ENCODE measurements at regions not wholly inside any gene's neighbourhood (a gene's known extent, or its start where the extent isn't known, plus 50 kb on each side); places are given as distances from the start of the nearest gene placed in this dataset.

DNA sequence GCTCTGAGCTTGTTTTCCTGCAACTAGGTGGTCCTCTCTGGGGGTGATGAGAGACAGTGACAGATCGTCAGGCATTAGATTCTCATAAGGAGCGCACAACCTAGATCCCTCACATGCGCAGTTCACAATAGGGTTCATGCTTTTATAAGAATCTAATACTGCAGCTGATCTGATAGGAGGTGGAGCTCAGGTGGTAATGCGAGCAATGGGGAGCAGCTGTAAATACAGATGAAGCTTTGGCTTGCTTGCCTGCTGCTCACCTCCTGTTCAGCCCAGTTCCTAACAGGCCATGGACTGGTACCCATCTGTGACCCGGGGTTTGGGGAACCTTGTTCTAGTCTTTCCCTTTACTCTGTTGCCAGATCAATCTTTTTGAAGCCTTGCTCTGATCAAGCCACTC, 89.5 kb upstream of the POU5F2 start:
- Histone ChIP-seq H3K4me1 (peaks cover 14% of the 10 kb centered on the region), H3K27ac (0 out of 6 replicates have a peak overlapping the region, but pooled peaks of 1 of the 2 experiments have one; percentile 18), H3K4me2 (peak overlapping the region; percentile 52; the same call in 1 of the 3 replicates), H3K4me3 (no peak overlapping the region), H3K9me3 (no peaks in the 10 kb centered on the region)
- TF ChIP-seq, protein P1, sequence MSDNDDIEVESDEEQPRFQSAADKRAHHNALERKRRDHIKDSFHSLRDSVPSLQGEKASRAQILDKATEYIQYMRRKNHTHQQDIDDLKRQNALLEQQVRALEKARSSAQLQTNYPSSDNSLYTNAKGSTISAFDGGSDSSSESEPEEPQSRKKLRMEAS (IDR thresholded peaks at IDR 0.05): no peak
- TF ChIP-seq GATA3 (IDR thresholded peaks at IDR 0.05; ENCODE audit: borderline replicate concordance): no peak
- no peak for TF ChIP-seq MYC (IDR thresholded peaks at IDR 0.05; ENCODE audit: borderline replicate concordance, low read length)
- TF ChIP-seq, protein P2, sequence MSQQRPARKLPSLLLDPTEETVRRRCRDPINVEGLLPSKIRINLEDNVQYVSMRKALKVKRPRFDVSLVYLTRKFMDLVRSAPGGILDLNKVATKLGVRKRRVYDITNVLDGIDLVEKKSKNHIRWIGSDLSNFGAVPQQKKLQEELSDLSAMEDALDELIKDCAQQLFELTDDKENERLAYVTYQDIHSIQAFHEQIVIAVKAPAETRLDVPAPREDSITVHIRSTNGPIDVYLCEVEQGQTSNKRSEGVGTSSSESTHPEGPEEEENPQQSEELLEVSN (IDR thresholded peaks at IDR 0.05; ENCODE audit: borderline replicate concordance, low read depth): no peak
- TF ChIP-seq, protein P3, sequence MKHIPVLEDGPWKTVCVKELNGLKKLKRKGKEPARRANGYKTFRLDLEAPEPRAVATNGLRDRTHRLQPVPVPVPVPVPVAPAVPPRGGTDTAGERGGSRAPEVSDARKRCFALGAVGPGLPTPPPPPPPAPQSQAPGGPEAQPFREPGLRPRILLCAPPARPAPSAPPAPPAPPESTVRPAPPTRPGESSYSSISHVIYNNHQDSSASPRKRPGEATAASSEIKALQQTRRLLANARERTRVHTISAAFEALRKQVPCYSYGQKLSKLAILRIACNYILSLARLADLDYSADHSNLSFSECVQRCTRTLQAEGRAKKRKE (CRISPR knock-in tag; IDR thresholded peaks at IDR 0.05; ENCODE audit: low read depth): no peak
- no peak for TF ChIP-seq HDAC2 (IDR thresholded peaks at IDR 0.05)
- whole genome bisulfite sequencing (ENCODE audit: missing lambda C conversion rate): 93% methylated on average over 5 of the region's 5 CpGs
- ChIA-PET CTCF (interaction anchor here (0.6 to 1.2 kb wide), 3 partner anchors 14 to 388 kb away, joined by 3 to 5 read pairs (median 5); no protein-coding TSS in a partner anchor), POLR2A (no interaction called here)
- ATAC-seq (no peak), FAIRE-seq (no peak), DNase-seq (ENCODE audit: low read depth in 1 of 2, low spot score in 1 of 2) (no peak)

DNA sequence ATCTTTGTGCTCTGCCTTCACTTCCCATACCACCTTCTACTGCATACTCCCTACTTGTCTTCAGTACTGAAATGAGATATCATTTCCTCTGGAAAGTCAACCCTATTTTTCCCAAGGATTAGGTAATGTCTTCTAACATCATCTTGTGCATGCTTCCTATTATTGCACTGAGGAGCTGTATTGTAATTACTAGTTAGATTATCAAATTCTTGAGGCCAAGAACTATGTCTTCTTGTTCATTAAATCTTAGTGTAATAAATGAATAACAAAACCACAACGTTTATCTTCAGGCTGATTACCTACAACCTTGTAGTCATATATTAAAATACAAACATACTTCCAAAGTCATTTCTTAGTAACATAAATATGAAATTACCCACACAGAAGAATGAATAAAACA, 87.9 kb upstream of the POU5F2 start:
- TF ChIP-seq TFCP2L1 (CRISPR knock-in tag; IDR thresholded peaks at IDR 0.05): no peak
- TF ChIP-seq EHF (CRISPR knock-in tag; IDR thresholded peaks at IDR 0.05): no peak
- TF ChIP-seq HOXB5 (CRISPR knock-in tag; IDR thresholded peaks at IDR 0.05): no peak
- TF ChIP-seq, protein P4, sequence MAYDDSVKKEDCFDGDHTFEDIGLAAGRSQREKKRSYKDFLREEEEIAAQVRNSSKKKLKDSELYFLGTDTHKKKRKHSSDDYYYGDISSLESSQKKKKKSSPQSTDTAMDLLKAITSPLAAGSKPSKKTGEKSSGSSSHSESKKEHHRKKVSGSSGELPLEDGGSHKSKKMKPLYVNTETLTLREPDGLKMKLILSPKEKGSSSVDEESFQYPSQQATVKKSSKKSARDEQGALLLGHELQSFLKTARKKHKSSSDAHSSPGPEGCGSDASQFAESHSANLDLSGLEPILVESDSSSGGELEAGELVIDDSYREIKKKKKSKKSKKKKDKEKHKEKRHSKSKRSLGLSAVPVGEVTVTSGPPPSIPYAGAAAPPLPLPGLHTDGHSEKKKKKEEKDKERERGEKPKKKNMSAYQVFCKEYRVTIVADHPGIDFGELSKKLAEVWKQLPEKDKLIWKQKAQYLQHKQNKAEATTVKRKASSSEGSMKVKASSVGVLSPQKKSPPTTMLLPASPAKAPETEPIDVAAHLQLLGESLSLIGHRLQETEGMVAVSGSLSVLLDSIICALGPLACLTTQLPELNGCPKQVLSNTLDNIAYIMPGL (CRISPR knock-in tag; IDR thresholded peaks at IDR 0.05; ENCODE audit: borderline replicate concordance): no peak
- TF ChIP-seq KDM5A (IDR thresholded peaks at IDR 0.05): no peak
- no peak for TF ChIP-seq MAZ (IDR thresholded peaks at IDR 0.05; ENCODE audit: borderline replicate concordance, low read depth, low read length)
- TF ChIP-seq RNF2 (IDR thresholded peaks at IDR 0.05; ENCODE audit: borderline replicate concordance, low read depth): no peak
- no peak for TF ChIP-seq CBX8 (IDR thresholded peaks at IDR 0.05)
- TF ChIP-seq RARB (CRISPR knock-in tag; IDR thresholded peaks at IDR 0.05): no peak
- no peak for TF ChIP-seq FOSL2 (IDR thresholded peaks at IDR 0.05)
- TF ChIP-seq FOSL2 (CRISPR knock-in tag; IDR thresholded peaks at IDR 0.05): no peak
- TF ChIP-seq ZFP36 (IDR thresholded peaks at IDR 0.05; ENCODE audit: borderline replicate concordance, partially characterized antibody): no peak
- TF ChIP-seq CHD2 (IDR thresholded peaks at IDR 0.05; ENCODE audit: low read length, partially characterized antibody): no peak
- no peak for TF ChIP-seq HOXA7 (CRISPR knock-in tag; IDR thresholded peaks at IDR 0.05)
- no peak for TF ChIP-seq KDM1A (IDR thresholded peaks at IDR 0.05; ENCODE audit: low read depth)
- no peak for TF ChIP-seq JUNB (IDR thresholded peaks at IDR 0.05)
- no peak for TF ChIP-seq RCOR1 (IDR thresholded peaks at IDR 0.05; ENCODE audit: low read depth, low read length)
- TF ChIP-seq, protein P5, sequence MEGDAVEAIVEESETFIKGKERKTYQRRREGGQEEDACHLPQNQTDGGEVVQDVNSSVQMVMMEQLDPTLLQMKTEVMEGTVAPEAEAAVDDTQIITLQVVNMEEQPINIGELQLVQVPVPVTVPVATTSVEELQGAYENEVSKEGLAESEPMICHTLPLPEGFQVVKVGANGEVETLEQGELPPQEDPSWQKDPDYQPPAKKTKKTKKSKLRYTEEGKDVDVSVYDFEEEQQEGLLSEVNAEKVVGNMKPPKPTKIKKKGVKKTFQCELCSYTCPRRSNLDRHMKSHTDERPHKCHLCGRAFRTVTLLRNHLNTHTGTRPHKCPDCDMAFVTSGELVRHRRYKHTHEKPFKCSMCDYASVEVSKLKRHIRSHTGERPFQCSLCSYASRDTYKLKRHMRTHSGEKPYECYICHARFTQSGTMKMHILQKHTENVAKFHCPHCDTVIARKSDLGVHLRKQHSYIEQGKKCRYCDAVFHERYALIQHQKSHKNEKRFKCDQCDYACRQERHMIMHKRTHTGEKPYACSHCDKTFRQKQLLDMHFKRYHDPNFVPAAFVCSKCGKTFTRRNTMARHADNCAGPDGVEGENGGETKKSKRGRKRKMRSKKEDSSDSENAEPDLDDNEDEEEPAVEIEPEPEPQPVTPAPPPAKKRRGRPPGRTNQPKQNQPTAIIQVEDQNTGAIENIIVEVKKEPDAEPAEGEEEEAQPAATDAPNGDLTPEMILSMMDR (IDR thresholded peaks at IDR 0.05): no peak
- no peak for TF ChIP-seq ESRRA (IDR thresholded peaks at IDR 0.05; ENCODE audit: borderline replicate concordance, low read length)
- no peak for TF ChIP-seq RAD21 (conservative IDR thresholded peaks at IDR 0.05 in 1 of 2, IDR thresholded peaks at IDR 0.05 in 1 of 2)
- no peak for TF ChIP-seq SMC3 (IDR thresholded peaks at IDR 0.05)
- Histone ChIP-seq H3K9me3 (no peaks in the 10 kb centered on the region), H3K4me1 (peaks cover 14% of the 10 kb centered on the region), H3K4me2 (no peak overlapping the region), H3K27ac (no peak overlapping the region), H3K4me3 (no peak overlapping the region)
- ATAC-seq (no peak), DNase-seq (ENCODE audit: low read depth in 1 of 2, low spot score in 1 of 2) (no peak), FAIRE-seq (no peak)
- POLR2A ChIA-PET: no interaction called here
- WGBS (ENCODE audit: missing lambda C conversion rate): 17% methylated on average over 1 of the region's 1 CpG
- CTCF ChIA-PET: interaction anchor here (0.6 kb wide), 1 partner anchor 334 kb away, joined by 3 read pairs; no protein-coding TSS in a partner anchor
